WTC11 (cell line): ENCODE measurements at regions not wholly inside any gene's neighbourhood (a gene's known extent, or its start where the extent isn't known, plus 50 kb on each side); places are given as distances from the start of the nearest gene placed in this dataset.

Source experiments
- ELF4 ChIP-seq: sonication (generic); formaldehyde crosslinking; IDR thresholded peaks from 2 replicates; pipeline ENCODE4 v1.8.1; 2022; ENCODE audit warnings: low read depth, mild to moderate bottlenecking, moderate library complexity, missing genetic modification reagents
- ETV6 ChIP-seq: sonication (generic); formaldehyde crosslinking; IDR thresholded peaks from 2 replicates; pipeline ENCODE4 v1.8.1; 2022; ENCODE audit warnings: mild to moderate bottlenecking, missing genetic modification reagents
- KAT7 ChIP-seq: sonication (generic); formaldehyde crosslinking; IDR thresholded peaks from 2 replicates; pipeline ENCODE4 v1.8.1; 2023; ENCODE audit warnings: missing genetic modification reagents, mild to moderate bottlenecking, borderline replicate concordance
- SP1 ChIP-seq: sonication (generic); formaldehyde crosslinking; conservative IDR thresholded peaks from 2 replicates; pipeline ENCODE4 v1.8.1; 2022; ENCODE audit warnings: missing genetic modification reagents
- STAT6 ChIP-seq: sonication (generic); formaldehyde crosslinking; conservative IDR thresholded peaks from 2 replicates; pipeline ENCODE4 v1.8.1; 2023; ENCODE audit warnings: mild to moderate bottlenecking, low read depth, missing genetic modification reagents, moderate library complexity
- ZMAT4 ChIP-seq: fragments of 250-450 bp; sonication (Bioruptor Pico); IDR thresholded peaks from 2 replicates; pipeline ENCODE4 v1.9.0; 2021; ENCODE audit warnings: mild to moderate bottlenecking
- TF ChIP-seq, protein P1 (sequence below): fragments of 200-600 bp; IDR thresholded peaks from 2 replicates; pipeline ENCODE4 v1.8.0; 2022; ENCODE audit warnings: antibody characterized with exemption
- TF ChIP-seq, protein P2 (sequence below): sonication (generic); formaldehyde crosslinking; IDR thresholded peaks from 2 replicates; pipeline ENCODE4 v1.8.0; 2022; ENCODE audit warnings: mild to moderate bottlenecking, missing genetic modification reagents
- TF ChIP-seq, protein P3 (sequence below): sonication (generic); formaldehyde crosslinking; IDR thresholded peaks from 2 replicates; pipeline ENCODE4 v1.8.1; 2023; ENCODE audit warnings: mild to moderate bottlenecking, missing genetic modification reagents, moderate library complexity

GRCh38 chr3:31188112-31188511 is 293.7 kb upstream of the GADL1 start:
- TF ChIP-seq ZMAT4 = no peak
- TF ChIP-seq, protein P1, sequence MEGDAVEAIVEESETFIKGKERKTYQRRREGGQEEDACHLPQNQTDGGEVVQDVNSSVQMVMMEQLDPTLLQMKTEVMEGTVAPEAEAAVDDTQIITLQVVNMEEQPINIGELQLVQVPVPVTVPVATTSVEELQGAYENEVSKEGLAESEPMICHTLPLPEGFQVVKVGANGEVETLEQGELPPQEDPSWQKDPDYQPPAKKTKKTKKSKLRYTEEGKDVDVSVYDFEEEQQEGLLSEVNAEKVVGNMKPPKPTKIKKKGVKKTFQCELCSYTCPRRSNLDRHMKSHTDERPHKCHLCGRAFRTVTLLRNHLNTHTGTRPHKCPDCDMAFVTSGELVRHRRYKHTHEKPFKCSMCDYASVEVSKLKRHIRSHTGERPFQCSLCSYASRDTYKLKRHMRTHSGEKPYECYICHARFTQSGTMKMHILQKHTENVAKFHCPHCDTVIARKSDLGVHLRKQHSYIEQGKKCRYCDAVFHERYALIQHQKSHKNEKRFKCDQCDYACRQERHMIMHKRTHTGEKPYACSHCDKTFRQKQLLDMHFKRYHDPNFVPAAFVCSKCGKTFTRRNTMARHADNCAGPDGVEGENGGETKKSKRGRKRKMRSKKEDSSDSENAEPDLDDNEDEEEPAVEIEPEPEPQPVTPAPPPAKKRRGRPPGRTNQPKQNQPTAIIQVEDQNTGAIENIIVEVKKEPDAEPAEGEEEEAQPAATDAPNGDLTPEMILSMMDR = no peak
- TF ChIP-seq, protein P2, sequence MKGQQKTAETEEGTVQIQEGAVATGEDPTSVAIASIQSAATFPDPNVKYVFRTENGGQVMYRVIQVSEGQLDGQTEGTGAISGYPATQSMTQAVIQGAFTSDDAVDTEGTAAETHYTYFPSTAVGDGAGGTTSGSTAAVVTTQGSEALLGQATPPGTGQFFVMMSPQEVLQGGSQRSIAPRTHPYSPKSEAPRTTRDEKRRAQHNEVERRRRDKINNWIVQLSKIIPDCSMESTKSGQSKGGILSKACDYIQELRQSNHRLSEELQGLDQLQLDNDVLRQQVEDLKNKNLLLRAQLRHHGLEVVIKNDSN = no peak
- no peak for TF ChIP-seq KAT7 (CRISPR knock-in tag)
- TF ChIP-seq STAT6 = no peak
- no peak for TF ChIP-seq ETV6
- TF ChIP-seq SP1 (CRISPR knock-in tag) = no peak
- TF ChIP-seq, protein P3, sequence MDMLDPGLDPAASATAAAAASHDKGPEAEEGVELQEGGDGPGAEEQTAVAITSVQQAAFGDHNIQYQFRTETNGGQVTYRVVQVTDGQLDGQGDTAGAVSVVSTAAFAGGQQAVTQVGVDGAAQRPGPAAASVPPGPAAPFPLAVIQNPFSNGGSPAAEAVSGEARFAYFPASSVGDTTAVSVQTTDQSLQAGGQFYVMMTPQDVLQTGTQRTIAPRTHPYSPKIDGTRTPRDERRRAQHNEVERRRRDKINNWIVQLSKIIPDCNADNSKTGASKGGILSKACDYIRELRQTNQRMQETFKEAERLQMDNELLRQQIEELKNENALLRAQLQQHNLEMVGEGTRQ (CRISPR knock-in tag) = no peak
- no peak for TF ChIP-seq ELF4 (CRISPR knock-in tag)
